ENCODE measurements at regions not wholly inside any gene's neighbourhood (a gene's known extent, or its start where the extent isn't known, plus 50 kb on each side); places are given as distances from the start of the nearest gene placed in this dataset.

- H3K4me3 Mint-ChIP-seq = no peak overlapping the region
- no peak overlapping the region for H3K27ac Mint-ChIP-seq
- H3K27me3 Mint-ChIP-seq (ENCODE audit: low read depth) = no peaks in the 10 kb centered on the region
- H3K9me3 Mint-ChIP-seq = peaks cover 8% of the 10 kb centered on the region
- no peak for DNase-seq (ENCODE audit: low spot score)
- H3K4me1 Mint-ChIP-seq (ENCODE audit: low read depth) = peaks cover 26% of the 10 kb centered on the region
- peaks cover 9% of the 10 kb centered on the region for H3K36me3 Mint-ChIP-seq (ENCODE audit: low read depth)
Measured at GRCh38 chr3:189498995-189499704, 132.0 kb upstream of the TP63 start.

GRCh38 chr3:189500299-189500698 is 130.9 kb upstream of the TP63 start:
- no peak for DNase-seq (ENCODE audit: low spot score)
- H3K4me1 Mint-ChIP-seq (ENCODE audit: low read depth) = peaks cover 30% of the 10 kb centered on the region
- H3K9me3 Mint-ChIP-seq = peaks cover 8% of the 10 kb centered on the region
- H3K36me3 Mint-ChIP-seq (ENCODE audit: low read depth) = peaks cover 10% of the 10 kb centered on the region
- H3K4me3 Mint-ChIP-seq = no peak overlapping the region
- H3K27me3 Mint-ChIP-seq (ENCODE audit: low read depth) = no peaks in the 10 kb centered on the region
- no peak overlapping the region for H3K27ac Mint-ChIP-seq

GRCh38 chr3:189500798-189501495 is 130.2 kb upstream of the TP63 start:
- peaks cover 8% of the 10 kb centered on the region for H3K9me3 Mint-ChIP-seq
- no peak overlapping the region for H3K4me3 Mint-ChIP-seq
- peaks cover 12% of the 10 kb centered on the region for H3K36me3 Mint-ChIP-seq (ENCODE audit: low read depth)
- H3K4me1 Mint-ChIP-seq (ENCODE audit: low read depth) = peaks cover 30% of the 10 kb centered on the region
- H3K27ac Mint-ChIP-seq = no peak overlapping the region
- no peaks in the 10 kb centered on the region for H3K27me3 Mint-ChIP-seq (ENCODE audit: low read depth)
- DNase-seq (ENCODE audit: low spot score) = no peak

- Mint-ChIP-seq H3K27ac (no peak overlapping the region), H3K9me3 (peaks cover 14% of the 10 kb centered on the region), H3K36me3 (ENCODE audit: low read depth) (peaks cover 18% of the 10 kb centered on the region), H3K4me3 (no peak overlapping the region), H3K27me3 (ENCODE audit: low read depth) (no peaks in the 10 kb centered on the region), H3K4me1 (ENCODE audit: low read depth) (peaks cover 32% of the 10 kb centered on the region)
- no peak for DNase-seq (ENCODE audit: low spot score)
Measured at GRCh38 chr3:189502256-189502655, 128.9 kb upstream of the TP63 start.

- Mint-ChIP-seq H3K27ac (no peak overlapping the region), H3K9me3 (peaks cover 18% of the 10 kb centered on the region), H3K4me3 (peak overlapping the region; percentile 3), H3K4me1 (ENCODE audit: low read depth) (peaks cover 31% of the 10 kb centered on the region), H3K27me3 (ENCODE audit: low read depth) (no peaks in the 10 kb centered on the region), H3K36me3 (ENCODE audit: low read depth) (peaks cover 19% of the 10 kb centered on the region)
- DNase-seq (ENCODE audit: low spot score) = peak; percentile 50
Measured at GRCh38 chr3:189502676-189503257, 128.4 kb upstream of the TP63 start.

GRCh38 chr3:189507856-189508255 is 123.3 kb upstream of the TP63 start:
- H3K9me3 Mint-ChIP-seq = peaks cover 14% of the 10 kb centered on the region
- H3K4me3 Mint-ChIP-seq = no peak overlapping the region
- H3K27ac Mint-ChIP-seq = no peak overlapping the region

GRCh38 chr3:189508784-189509501 is 122.2 kb upstream of the TP63 start:
- peaks cover 16% of the 10 kb centered on the region for H3K4me1 Mint-ChIP-seq (ENCODE audit: low read depth)
- no peaks in the 10 kb centered on the region for H3K27me3 Mint-ChIP-seq (ENCODE audit: low read depth)
- H3K36me3 Mint-ChIP-seq (ENCODE audit: low read depth) = peaks cover 13% of the 10 kb centered on the region
- H3K9me3 Mint-ChIP-seq = peaks cover 14% of the 10 kb centered on the region
- no peak overlapping the region for H3K4me3 Mint-ChIP-seq
- DNase-seq (ENCODE audit: low spot score) = no peak
- H3K27ac Mint-ChIP-seq = no peak overlapping the region

More at GRCh38 chr3:189507856-189508255, 123.3 kb upstream of the TP63 start:
- Mint-ChIP-seq H3K36me3 (ENCODE audit: low read depth) (peaks cover 13% of the 10 kb centered on the region), H3K4me1 (ENCODE audit: low read depth) (peaks cover 19% of the 10 kb centered on the region), H3K27me3 (ENCODE audit: low read depth) (no peaks in the 10 kb centered on the region)
- no peak for DNase-seq (ENCODE audit: low spot score)

- DNase-seq (ENCODE audit: low spot score) = no peak
- Mint-ChIP-seq H3K4me1 (ENCODE audit: low read depth) (peaks cover 10% of the 10 kb centered on the region), H3K9me3 (peaks cover 16% of the 10 kb centered on the region), H3K36me3 (ENCODE audit: low read depth) (peaks cover 10% of the 10 kb centered on the region), H3K27me3 (ENCODE audit: low read depth) (no peaks in the 10 kb centered on the region), H3K4me3 (no peak overlapping the region), H3K27ac (no peak overlapping the region)
Measured at GRCh38 chr3:189512039-189512438, 119.2 kb upstream of the TP63 start.

- peaks cover 10% of the 10 kb centered on the region for H3K36me3 Mint-ChIP-seq (ENCODE audit: low read depth)
- peaks cover 10% of the 10 kb centered on the region for H3K4me1 Mint-ChIP-seq (ENCODE audit: low read depth)
- no peak overlapping the region for H3K27ac Mint-ChIP-seq
- H3K27me3 Mint-ChIP-seq (ENCODE audit: low read depth) = no peaks in the 10 kb centered on the region
- H3K4me3 Mint-ChIP-seq = no peak overlapping the region
- H3K9me3 Mint-ChIP-seq = peaks cover 16% of the 10 kb centered on the region
- DNase-seq (ENCODE audit: low spot score) = no peak
Measured at GRCh38 chr3:189512821-189513220, 118.4 kb upstream of the TP63 start.

- DNase-seq (ENCODE audit: low spot score) = no peak
- Mint-ChIP-seq H3K36me3 (ENCODE audit: low read depth) (peaks cover 17% of the 10 kb centered on the region), H3K27ac (no peak overlapping the region), H3K9me3 (peaks cover 23% of the 10 kb centered on the region), H3K4me3 (no peak overlapping the region), H3K27me3 (ENCODE audit: low read depth) (no peaks in the 10 kb centered on the region), H3K4me1 (ENCODE audit: low read depth) (peaks cover 10% of the 10 kb centered on the region)
Measured at GRCh38 chr3:189513281-189514117, 117.7 kb upstream of the TP63 start.

- H3K4me1 Mint-ChIP-seq (ENCODE audit: low read depth) = peaks cover 10% of the 10 kb centered on the region
- H3K4me3 Mint-ChIP-seq = no peak overlapping the region
- H3K27ac Mint-ChIP-seq = no peak overlapping the region
- H3K9me3 Mint-ChIP-seq = peaks cover 36% of the 10 kb centered on the region
- no peak for DNase-seq (ENCODE audit: low spot score)
- no peaks in the 10 kb centered on the region for H3K27me3 Mint-ChIP-seq (ENCODE audit: low read depth)
- H3K36me3 Mint-ChIP-seq (ENCODE audit: low read depth) = peaks cover 31% of the 10 kb centered on the region
Measured at GRCh38 chr3:189516039-189516438, 115.2 kb upstream of the TP63 start.

- H3K36me3 Mint-ChIP-seq (ENCODE audit: low read depth) = peaks cover 36% of the 10 kb centered on the region
- H3K27me3 Mint-ChIP-seq (ENCODE audit: low read depth) = no peaks in the 10 kb centered on the region
- no peak overlapping the region for H3K27ac Mint-ChIP-seq
- H3K4me1 Mint-ChIP-seq (ENCODE audit: low read depth) = peaks cover 1% of the 10 kb centered on the region
- H3K9me3 Mint-ChIP-seq = peaks cover 52% of the 10 kb centered on the region
- no peak overlapping the region for H3K4me3 Mint-ChIP-seq
- DNase-seq (ENCODE audit: low spot score) = no peak
Measured at GRCh38 chr3:189517981-189518380, 113.2 kb upstream of the TP63 start.

GRCh38 chr3:189519458-189519857 is 111.7 kb upstream of the TP63 start:
- peaks cover 60% of the 10 kb centered on the region for H3K9me3 Mint-ChIP-seq
- H3K27me3 Mint-ChIP-seq (ENCODE audit: low read depth) = no peaks in the 10 kb centered on the region
- H3K4me3 Mint-ChIP-seq = no peak overlapping the region
- no peak overlapping the region for H3K27ac Mint-ChIP-seq
- H3K36me3 Mint-ChIP-seq (ENCODE audit: low read depth) = peaks cover 33% of the 10 kb centered on the region
- DNase-seq (ENCODE audit: low spot score) = no peak
- H3K4me1 Mint-ChIP-seq (ENCODE audit: low read depth) = peaks cover 1% of the 10 kb centered on the region
